GM12873 (cell line): ENCODE measurements at regions not wholly inside any gene's neighbourhood (a gene's known extent, or its start where the extent isn't known, plus 50 kb on each side); places are given as distances from the start of the nearest gene placed in this dataset.

Source experiments
- TF ChIP-seq, protein P1 (sequence below): IDR thresholded peaks from 2 replicates; pipeline ENCODE4 v1.5.1; 2012; ENCODE audit warnings: low read depth, mild to moderate bottlenecking, moderate library complexity, low read length, control low read depth; ENCODE audit not compliant: insufficient read depth; ENCODE audit errors: missing control alignments

DNA sequence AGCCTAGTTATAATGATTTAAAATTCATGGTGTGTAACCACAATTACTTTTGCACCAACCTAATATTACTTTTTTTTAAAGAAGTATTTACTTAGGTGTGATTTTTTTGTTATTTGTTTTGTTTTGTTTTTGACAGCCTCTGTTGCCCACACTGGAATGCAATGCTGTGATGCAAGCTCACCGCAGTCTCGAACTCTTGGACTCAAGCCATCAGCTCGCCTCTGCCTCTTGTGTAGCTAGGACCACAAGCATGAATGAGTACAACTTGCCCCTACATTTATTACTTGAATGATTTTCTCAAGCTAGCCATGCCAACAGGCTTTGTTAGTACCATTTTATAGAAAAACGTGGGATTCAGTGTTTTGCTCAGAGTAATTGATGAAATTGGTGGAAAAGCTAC is 488.8 kb upstream of the CPEB2 start:
- TF ChIP-seq, protein P1, sequence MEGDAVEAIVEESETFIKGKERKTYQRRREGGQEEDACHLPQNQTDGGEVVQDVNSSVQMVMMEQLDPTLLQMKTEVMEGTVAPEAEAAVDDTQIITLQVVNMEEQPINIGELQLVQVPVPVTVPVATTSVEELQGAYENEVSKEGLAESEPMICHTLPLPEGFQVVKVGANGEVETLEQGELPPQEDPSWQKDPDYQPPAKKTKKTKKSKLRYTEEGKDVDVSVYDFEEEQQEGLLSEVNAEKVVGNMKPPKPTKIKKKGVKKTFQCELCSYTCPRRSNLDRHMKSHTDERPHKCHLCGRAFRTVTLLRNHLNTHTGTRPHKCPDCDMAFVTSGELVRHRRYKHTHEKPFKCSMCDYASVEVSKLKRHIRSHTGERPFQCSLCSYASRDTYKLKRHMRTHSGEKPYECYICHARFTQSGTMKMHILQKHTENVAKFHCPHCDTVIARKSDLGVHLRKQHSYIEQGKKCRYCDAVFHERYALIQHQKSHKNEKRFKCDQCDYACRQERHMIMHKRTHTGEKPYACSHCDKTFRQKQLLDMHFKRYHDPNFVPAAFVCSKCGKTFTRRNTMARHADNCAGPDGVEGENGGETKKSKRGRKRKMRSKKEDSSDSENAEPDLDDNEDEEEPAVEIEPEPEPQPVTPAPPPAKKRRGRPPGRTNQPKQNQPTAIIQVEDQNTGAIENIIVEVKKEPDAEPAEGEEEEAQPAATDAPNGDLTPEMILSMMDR = no peak

DNA sequence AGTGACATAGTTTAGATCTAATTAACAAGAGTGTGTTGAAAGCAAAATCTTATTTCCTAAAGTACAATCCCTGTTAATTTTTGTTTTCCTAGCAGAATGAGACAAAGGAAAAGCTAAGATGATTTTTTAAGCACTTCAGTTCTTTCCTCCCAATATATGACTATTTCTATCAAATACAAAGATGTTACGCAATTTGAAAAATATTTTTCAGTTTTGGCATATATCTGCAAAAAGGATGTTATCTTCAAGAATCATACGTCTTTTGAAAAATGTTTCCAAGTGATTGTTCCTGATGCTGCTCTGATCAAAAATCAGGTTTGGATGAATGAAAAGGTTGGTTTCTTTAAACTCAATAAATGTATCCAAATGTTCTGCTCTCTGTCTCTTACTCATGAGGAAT is 486.7 kb upstream of the CPEB2 start:
- TF ChIP-seq, protein P1 = no peak

DNA sequence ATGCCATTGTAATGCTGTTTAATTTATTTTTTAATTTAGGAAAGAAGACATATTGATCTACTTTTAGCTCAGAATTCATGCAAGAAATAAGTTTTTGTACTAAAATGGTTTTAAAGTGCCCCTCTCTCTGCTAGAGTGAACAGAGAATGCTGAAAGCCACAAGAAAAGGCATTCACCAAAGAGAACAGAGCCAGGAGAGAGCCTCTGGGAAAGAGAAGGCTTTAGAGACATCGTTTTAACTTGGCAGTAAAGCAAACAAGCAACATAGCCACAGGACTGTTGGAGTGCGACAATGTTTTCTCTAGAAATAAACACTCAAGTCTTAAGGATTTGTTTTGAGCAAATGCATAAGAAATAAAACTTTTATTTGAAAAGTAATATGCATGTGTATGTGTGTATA is 484.1 kb upstream of the CPEB2 start:
- TF ChIP-seq, protein P1 = no peak

DNA sequence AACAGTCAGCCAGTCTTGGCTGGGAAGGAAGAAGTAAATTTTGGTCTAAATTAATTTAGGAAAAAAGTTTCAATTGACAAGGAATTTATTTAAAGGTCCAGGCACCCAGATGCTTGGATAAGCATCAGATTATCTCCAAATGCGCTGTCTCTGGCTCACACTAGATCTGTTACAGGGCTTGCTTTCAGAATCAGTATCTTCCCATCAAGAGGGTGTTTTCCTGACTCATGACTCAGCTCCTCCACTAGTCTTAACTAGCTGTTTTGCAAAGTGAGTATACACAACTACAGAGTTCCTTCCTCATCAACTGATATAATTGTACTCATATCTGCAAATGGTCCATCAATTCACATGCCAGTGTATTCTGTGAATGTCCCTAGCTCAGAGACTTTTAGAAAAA is 482.1 kb upstream of the CPEB2 start:
- TF ChIP-seq, protein P1 = no peak

DNA sequence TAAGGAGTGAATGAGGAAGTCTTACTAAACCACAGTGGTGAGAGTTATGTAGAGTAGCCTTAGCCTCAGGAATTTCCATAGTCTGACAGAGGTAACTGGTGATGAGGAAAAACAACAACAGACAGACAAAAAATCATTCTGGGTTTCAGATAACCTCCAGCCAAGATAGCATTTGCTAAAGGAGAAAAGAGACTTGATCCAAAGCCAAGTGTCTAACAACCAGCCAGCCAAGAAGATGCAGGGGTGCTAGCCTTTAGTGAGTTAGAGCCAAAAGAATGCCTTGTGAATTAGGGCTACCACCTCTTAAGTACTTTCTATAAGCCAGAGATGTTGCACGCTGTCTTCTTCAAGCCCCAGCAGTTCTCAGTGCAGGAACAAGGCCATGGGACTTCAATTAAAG is 478.0 kb upstream of the CPEB2 start:
- TF ChIP-seq, protein P1 = no peak

DNA sequence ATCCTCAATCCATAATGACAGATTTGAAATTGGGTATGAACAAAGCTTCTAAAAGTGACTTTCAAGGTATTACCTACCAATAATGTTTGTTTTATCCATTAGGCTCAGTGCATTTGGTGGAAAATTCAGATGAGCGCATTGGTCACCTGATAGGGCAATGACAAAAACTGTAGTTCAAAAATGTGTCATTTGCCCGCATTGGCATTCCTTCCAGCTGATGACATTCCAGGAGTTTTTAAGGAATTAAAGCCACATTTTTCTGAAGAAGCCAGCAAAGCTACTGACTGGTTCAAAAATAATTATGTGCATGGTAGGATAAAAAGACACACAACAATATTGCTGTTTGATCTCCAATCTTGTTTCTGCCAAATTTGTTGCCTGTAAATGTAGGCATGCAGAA is 473.4 kb upstream of the CPEB2 start:
- TF ChIP-seq, protein P1 = no peak

DNA sequence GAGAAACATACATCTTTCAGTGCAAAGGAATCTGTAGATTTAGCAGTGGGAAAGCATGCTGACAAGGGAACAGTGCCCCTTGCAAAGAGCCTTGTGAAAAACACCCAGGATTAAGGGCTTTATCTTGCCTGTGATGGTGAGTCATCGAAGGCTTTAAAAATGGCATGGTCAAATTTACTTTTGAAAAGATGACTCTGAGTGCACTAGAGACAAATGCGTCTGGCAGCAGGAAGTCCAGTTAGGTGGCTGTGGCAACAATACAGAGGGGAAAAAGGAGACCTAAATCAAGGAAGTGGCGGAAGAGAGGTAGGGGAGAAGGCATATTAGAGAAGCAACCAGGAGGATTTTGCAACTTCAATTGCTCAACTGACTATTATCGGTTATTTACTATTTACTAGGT is 472.6 kb upstream of the CPEB2 start:
- TF ChIP-seq, protein P1 = no peak
